OCI-M2 (cell line): ENCODE measurements at regions not wholly inside any gene's neighbourhood (a gene's known extent, or its start where the extent isn't known, plus 50 kb on each side); places are given as distances from the start of the nearest gene placed in this dataset.

Source experiments
- DNase-seq: peaks from one replicate; lab custom pipeline; 2025; ENCODE audit not compliant: unreplicated experiment; lab: John Stamatoyannopoulos, UW

GRCh38 chr13:85243831-85244230, 555.4 kb downstream of the SLITRK6 start:
- DNase-seq, result no peak

DNA sequence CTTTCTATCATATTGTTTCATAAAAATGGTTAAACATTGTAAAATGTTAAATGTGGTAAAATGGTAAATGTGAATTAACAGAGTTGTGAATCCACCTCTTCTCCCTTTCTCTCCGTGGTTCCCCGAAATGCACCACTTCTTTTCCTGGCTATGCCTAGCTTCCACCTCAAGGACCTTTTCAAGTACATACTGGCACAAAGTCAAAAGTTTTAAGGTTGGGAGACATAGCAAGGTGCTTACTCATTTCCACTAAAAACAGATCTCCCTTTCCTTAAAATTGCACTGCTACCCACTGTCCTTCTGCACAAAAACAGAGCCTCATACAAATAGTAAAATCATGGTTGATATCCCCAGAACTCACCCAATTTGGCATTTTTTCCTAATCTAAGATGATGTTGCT, 558.2 kb downstream of the SLITRK6 start:
- DNase-seq, result no peak

DNA sequence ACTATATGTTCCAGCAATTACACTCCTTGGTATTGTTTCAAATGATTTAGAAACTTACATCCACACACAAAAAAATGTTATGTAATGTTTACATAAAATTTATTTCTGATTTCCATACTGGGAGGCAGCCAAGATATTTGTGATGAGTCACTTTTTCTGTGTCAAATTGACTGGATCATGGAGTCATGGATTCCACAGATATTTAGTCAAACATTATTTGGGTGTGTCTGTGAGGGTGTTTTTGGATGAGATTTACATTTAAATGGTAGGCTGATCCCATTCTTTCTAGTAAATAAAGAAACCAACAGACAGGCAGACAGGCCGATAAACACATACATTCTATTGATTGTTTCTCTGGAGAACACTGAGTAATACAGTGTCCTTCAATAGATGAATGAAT, 562.8 kb downstream of the SLITRK6 start:
- no peak for DNase-seq

- DNase-seq, result no peak
Observed at GRCh38 chr13:85230691-85231093, 568.5 kb downstream of the SLITRK6 start.

DNA sequence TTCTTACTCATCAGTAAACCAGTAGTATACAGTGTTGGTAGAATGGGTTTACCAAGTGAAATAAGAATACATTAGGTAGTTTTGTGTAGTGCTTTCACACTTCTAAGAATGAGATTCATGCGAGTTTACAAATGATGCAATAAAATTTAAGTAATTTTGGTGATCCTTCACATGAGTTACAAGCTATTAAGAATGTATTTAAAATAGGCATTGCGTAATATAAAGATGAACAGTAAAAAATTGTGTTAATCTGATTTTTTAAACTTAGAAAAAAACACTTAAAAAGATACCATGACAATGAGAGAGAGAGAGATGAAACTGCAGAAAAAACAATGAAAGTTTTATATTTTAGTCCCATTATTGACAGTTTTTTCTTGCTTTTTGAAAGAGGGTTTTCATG, 570.5 kb downstream of the SLITRK6 start:
- DNase-seq, result no peak

GRCh38 chr13:85223883-85224656, 575.1 kb downstream of the SLITRK6 start:
- no peak for DNase-seq

GRCh38 chr13:85216576-85216975, 582.6 kb downstream of the SLITRK6 start:
- no peak for DNase-seq

DNA sequence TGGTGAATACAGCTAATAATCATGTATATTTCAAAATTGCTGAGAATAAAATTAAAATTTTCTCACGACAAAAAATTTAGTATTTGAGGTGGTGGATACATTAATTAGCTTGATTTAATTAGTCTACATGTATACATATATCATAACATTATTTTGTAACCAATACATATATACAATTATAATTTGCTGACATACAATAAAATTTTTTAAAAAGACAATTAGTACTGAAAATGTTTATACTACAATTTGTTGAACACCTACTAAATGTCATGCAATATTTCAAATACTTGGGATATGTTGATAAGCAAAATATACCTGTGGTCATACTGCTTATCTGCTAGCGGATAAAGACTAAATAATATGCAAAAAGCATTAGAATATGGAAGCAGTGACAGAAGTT, 586.5 kb downstream of the SLITRK6 start:
- no peak for DNase-seq

DNA sequence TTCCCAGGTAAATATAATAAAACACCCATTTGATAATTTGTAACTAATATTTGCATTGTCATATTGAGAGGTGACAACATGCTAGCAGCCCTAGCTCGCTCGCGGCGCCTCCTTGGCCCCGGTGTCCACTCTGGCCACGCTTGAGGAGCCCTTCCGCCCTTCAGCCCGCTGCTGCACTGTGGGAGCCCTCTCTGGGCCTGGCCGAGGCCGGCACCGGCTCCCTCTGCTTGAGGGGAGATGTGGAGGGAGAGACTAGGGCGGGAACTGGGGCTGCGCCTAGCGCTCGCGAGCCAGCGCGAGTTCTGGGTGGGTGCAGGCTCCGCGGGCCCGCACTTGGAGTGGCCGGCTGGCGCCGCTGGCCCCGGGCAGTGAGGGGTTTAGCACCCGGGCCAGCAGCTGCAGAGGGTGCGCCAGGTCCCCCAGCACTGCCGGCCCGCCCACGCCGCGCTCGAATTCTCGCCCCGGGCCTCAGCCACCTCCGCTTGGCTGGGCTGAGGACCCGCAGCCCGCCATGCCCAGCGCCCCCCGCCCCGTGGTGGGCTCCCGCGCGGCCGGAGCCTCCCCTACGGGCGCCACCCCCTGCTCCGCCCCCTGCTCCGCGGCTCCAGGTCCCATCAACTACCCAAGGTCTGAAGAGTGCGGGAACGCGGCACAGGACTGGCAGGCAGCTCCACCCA, 594.4 kb downstream of the SLITRK6 start:
- DNase-seq, result no peak

- no peak for DNase-seq
Observed at GRCh38 chr13:85197431-85197830, 601.8 kb downstream of the SLITRK6 start.

DNA sequence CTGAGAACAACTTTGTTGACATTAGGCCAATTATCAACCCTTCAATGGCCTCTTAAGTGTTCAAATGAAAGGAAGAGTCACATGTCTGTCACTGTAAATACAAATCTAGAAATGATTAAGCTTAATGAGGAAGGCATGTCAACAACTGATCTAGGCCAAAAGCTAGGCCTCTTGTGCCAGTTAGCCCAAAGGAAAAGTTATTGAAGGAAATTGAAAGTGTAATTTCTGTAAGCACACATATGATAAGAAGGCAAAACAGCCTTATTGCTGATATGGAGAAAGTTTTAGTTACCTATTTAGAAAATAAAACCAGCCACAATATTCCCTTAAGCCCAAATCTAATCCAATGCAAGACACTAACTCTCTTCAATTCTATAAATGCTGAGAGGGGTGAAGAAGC, 604.7 kb downstream of the SLITRK6 start:
- no peak for DNase-seq

DNA sequence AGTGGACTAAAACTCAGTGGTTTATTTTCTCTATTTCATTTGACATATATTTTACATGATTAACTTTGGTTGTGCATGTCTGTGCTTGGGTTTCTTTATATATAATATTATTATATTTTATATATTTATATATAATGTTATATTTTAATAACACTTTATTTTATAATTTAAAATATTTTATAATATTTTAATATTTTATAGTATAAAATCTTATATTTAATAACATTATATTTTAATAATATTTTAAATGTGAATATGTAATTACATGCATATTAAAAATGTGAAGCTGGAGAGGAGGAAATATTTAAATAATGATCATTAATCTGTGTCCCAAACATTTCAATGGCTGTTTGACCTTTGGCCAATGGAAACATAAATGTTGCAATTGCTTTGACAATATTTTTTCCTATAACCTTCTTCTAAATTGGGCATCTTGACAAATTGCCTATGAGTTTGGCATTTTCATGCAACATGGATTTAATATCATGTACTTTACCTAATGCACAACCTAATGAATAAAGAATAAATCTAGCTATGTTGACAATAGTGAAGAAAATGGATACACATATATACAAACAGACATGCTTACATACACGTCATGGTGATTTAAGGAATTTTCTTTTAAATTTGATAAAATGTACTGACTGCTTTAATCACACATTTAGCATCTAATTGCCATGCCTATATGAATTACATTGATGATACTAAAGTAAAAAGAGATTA, 607.1 kb downstream of the SLITRK6 start:
- DNase-seq, result no peak

- DNase-seq, result no peak
Observed at GRCh38 chr13:85186356-85187045, 612.7 kb downstream of the SLITRK6 start.

DNA sequence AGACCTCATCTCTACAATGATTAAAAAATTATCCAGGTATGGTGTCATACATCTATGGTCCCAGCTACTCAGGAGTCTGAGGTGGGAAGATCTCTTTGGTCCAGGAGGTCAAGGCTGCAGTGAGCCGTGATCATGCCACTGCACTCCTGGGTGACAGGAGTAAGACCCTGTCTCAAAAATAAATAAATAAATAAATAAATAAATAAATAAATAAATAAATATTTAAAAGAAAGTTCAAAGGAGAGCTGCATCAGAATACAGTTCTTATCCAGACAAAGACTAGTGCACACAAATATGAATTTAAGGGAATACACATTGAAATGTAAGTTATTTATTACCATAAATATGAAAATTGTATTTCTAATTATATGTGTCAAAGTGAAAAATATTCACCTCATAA, 624.9 kb downstream of the SLITRK6 start:
- DNase-seq, result no peak

DNA sequence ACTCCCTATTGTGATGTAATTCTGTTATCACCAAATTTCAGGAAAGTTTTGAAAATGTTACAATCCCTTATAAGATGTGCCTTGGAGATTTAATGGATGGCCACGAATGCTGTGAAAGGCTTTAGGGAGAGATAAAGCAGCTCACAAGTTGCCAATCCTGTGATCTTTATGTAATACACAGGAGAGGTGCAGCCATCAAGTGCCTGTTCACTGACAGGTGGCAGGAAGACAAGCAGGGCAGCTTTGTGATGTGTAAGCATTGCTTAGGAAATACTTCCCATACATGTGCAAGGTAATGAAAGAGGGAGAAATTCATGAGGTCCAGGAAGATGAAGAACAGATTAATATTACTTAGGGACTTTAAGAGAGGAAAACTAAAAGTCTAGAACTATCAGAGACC, 628.8 kb downstream of the SLITRK6 start:
- DNase-seq, result no peak

DNA sequence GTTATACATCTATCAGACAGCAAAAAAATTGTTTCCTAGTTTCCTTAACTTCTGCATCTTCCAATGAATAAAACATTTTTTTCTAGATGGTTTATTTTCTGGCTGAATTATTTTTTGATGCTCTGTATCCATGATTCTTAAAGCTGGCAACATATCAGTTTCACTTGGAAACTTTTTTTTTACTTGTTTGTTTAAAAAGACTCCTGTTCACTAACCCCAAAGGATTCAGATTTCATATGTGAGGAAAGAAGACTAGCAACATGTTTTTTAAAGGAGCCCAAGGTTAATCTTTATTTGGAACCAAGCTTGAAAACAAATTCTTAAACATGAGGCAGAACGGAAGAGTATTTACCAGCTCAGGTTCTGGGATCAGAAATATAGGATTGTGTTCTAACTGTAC, 632.3 kb downstream of the SLITRK6 start:
- no peak for DNase-seq

- DNase-seq, result no peak
Observed at GRCh38 chr13:85163063-85163462, 636.2 kb downstream of the SLITRK6 start.

GRCh38 chr13:85148009-85148408, 651.2 kb downstream of the SLITRK6 start:
- no peak for DNase-seq

GRCh38 chr13:85142351-85142927, 656.8 kb downstream of the SLITRK6 start:
- no peak for DNase-seq

- DNase-seq, result no peak
Observed at GRCh38 chr13:85141401-85141800, 657.8 kb downstream of the SLITRK6 start.

GRCh38 chr13:85140192-85140591, 659.0 kb downstream of the SLITRK6 start:
- DNase-seq, result no peak
